ENCODE measurements at regions not wholly inside any gene's neighbourhood (a gene's known extent, or its start where the extent isn't known, plus 50 kb on each side); places are given as distances from the start of the nearest gene placed in this dataset.

DNA sequence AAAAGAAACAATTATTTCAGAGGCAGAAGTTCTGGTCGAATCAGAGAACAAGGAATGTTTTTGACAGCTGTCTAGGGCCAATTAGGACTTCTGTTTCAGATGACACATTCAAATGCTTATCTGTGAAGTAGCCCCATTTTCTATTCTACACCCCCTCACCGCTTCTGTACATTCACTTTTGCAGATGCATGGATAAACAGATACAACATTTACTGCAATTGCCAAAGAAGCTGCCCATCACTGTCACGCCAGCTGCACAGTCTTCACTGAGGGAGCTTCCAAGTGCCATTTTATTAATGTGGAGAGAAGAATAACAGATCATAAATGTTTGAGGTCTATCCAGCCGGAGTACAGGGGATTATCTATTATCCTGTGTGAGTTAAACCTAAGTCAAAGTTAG lies 426.8 kb upstream of the ARID1B start:
- no peak overlapping the region for H3K4me2 ChIP-seq
- H3F3A ChIP-seq (replicated peaks; ENCODE audit: low read depth) = no peaks in the 10 kb centered on the region
- H3K4me1 ChIP-seq (ENCODE audit: insufficient read depth) = no peaks in the 10 kb centered on the region
- H3K4me3 ChIP-seq = no peak overlapping the region
- H4K20me1 ChIP-seq (replicated peaks; ENCODE audit: insufficient read depth) = no peaks in the 10 kb centered on the region
- Mint-ChIP-seq H3K4me3 (no peak overlapping the region), H3K4me1 (no peaks in the 10 kb centered on the region), H3K27ac (no peak overlapping the region), H3K36me3 (ENCODE audit: low read depth) (no peaks in the 10 kb centered on the region), H3K27me3 (ENCODE audit: insufficient read depth, low read depth, poor library complexity) (peaks cover 3% of the 10 kb centered on the region), H3K9me3 (no peaks in the 10 kb centered on the region)
- TF ChIP-seq, protein P1, sequence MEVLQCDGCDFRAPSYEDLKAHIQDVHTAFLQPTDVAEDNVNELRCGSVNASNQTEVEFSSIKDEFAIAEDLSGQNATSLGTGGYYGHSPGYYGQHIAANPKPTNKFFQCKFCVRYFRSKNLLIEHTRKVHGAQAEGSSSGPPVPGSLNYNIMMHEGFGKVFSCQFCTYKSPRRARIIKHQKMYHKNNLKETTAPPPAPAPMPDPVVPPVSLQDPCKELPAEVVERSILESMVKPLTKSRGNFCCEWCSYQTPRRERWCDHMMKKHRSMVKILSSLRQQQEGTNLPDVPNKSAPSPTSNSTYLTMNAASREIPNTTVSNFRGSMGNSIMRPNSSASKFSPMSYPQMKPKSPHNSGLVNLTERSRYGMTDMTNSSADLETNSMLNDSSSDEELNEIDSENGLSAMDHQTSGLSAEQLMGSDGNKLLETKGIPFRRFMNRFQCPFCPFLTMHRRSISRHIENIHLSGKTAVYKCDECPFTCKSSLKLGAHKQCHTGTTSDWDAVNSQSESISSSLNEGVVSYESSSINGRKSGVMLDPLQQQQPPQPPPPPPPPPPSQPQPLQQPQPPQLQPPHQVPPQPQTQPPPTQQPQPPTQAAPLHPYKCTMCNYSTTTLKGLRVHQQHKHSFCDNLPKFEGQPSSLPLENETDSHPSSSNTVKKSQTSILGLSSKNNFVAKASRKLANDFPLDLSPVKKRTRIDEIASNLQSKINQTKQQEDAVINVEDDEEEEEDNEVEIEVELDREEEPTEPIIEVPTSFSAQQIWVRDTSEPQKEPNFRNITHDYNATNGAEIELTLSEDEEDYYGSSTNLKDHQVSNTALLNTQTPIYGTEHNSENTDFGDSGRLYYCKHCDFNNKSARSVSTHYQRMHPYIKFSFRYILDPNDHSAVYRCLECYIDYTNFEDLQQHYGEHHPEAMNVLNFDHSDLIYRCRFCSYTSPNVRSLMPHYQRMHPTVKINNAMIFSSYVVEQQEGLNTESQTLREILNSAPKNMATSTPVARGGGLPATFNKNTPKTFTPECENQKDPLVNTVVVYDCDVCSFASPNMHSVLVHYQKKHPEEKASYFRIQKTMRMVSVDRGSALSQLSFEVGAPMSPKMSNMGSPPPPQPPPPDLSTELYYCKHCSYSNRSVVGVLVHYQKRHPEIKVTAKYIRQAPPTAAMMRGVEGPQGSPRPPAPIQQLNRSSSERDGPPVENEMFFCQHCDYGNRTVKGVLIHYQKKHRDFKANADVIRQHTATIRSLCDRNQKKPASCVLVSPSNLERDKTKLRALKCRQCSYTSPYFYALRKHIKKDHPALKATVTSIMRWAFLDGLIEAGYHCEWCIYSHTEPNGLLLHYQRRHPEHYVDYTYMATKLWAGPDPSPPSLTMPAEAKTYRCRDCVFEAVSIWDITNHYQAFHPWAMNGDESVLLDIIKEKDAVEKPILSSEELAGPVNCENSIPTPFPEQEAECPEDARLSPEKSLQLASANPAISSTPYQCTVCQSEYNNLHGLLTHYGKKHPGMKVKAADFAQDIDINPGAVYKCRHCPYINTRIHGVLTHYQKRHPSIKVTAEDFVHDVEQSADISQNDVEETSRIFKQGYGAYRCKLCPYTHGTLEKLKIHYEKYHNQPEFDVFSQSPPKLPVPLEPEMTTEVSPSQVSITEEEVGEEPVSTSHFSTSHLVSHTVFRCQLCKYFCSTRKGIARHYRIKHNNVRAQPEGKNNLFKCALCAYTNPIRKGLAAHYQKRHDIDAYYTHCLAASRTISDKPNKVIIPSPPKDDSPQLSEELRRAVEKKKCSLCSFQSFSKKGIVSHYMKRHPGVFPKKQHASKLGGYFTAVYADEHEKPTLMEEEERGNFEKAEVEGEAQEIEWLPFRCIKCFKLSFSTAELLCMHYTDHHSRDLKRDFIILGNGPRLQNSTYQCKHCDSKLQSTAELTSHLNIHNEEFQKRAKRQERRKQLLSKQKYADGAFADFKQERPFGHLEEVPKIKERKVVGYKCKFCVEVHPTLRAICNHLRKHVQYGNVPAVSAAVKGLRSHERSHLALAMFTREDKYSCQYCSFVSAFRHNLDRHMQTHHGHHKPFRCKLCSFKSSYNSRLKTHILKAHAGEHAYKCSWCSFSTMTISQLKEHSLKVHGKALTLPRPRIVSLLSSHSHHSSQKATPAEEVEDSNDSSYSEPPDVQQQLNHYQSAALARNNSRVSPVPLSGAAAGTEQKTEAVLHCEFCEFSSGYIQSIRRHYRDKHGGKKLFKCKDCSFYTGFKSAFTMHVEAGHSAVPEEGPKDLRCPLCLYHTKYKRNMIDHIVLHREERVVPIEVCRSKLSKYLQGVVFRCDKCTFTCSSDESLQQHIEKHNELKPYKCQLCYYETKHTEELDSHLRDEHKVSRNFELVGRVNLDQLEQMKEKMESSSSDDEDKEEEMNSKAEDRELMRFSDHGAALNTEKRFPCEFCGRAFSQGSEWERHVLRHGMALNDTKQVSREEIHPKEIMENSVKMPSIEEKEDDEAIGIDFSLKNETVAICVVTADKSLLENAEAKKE (CRISPR knock-in tag; IDR thresholded peaks at IDR 0.05) = no peak
- TF ChIP-seq EZH2 (IDR thresholded peaks at IDR 0.05; ENCODE audit: low read depth, unreplicated experiment) (no peak), ZNF331 (CRISPR knock-in tag; IDR thresholded peaks at IDR 0.05; ENCODE audit: low read depth) (no peak), CREB1 (CRISPR knock-in tag; IDR thresholded peaks at IDR 0.05; ENCODE audit: low read depth) (no peak), NANOG (IDR thresholded peaks at IDR 0.05; ENCODE audit: borderline replicate concordance) (no peak), ZNF114 (CRISPR knock-in tag; IDR thresholded peaks at IDR 0.05) (no peak), JUNB (IDR thresholded peaks at IDR 0.05; ENCODE audit: unreplicated experiment) (no peak), STAT1 (IDR thresholded peaks at IDR 0.05; ENCODE audit: unreplicated experiment) (no peak), POLR2AphosphoS5 (IDR thresholded peaks at IDR 0.05; ENCODE audit: low read depth) (no peak), EZH2phosphoT487 (IDR thresholded peaks at IDR 0.05; ENCODE audit: unreplicated experiment) (no peak)
- TF ChIP-seq, protein P2, sequence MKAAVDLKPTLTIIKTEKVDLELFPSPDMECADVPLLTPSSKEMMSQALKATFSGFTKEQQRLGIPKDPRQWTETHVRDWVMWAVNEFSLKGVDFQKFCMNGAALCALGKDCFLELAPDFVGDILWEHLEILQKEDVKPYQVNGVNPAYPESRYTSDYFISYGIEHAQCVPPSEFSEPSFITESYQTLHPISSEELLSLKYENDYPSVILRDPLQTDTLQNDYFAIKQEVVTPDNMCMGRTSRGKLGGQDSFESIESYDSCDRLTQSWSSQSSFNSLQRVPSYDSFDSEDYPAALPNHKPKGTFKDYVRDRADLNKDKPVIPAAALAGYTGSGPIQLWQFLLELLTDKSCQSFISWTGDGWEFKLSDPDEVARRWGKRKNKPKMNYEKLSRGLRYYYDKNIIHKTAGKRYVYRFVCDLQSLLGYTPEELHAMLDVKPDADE (IDR thresholded peaks at IDR 0.05) = no peak
- TF ChIP-seq, protein P3, sequence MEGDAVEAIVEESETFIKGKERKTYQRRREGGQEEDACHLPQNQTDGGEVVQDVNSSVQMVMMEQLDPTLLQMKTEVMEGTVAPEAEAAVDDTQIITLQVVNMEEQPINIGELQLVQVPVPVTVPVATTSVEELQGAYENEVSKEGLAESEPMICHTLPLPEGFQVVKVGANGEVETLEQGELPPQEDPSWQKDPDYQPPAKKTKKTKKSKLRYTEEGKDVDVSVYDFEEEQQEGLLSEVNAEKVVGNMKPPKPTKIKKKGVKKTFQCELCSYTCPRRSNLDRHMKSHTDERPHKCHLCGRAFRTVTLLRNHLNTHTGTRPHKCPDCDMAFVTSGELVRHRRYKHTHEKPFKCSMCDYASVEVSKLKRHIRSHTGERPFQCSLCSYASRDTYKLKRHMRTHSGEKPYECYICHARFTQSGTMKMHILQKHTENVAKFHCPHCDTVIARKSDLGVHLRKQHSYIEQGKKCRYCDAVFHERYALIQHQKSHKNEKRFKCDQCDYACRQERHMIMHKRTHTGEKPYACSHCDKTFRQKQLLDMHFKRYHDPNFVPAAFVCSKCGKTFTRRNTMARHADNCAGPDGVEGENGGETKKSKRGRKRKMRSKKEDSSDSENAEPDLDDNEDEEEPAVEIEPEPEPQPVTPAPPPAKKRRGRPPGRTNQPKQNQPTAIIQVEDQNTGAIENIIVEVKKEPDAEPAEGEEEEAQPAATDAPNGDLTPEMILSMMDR (conservative IDR thresholded peaks at IDR 0.05; ENCODE audit: low read depth in 2 of 2) = no peak
- TF ChIP-seq, protein P4, sequence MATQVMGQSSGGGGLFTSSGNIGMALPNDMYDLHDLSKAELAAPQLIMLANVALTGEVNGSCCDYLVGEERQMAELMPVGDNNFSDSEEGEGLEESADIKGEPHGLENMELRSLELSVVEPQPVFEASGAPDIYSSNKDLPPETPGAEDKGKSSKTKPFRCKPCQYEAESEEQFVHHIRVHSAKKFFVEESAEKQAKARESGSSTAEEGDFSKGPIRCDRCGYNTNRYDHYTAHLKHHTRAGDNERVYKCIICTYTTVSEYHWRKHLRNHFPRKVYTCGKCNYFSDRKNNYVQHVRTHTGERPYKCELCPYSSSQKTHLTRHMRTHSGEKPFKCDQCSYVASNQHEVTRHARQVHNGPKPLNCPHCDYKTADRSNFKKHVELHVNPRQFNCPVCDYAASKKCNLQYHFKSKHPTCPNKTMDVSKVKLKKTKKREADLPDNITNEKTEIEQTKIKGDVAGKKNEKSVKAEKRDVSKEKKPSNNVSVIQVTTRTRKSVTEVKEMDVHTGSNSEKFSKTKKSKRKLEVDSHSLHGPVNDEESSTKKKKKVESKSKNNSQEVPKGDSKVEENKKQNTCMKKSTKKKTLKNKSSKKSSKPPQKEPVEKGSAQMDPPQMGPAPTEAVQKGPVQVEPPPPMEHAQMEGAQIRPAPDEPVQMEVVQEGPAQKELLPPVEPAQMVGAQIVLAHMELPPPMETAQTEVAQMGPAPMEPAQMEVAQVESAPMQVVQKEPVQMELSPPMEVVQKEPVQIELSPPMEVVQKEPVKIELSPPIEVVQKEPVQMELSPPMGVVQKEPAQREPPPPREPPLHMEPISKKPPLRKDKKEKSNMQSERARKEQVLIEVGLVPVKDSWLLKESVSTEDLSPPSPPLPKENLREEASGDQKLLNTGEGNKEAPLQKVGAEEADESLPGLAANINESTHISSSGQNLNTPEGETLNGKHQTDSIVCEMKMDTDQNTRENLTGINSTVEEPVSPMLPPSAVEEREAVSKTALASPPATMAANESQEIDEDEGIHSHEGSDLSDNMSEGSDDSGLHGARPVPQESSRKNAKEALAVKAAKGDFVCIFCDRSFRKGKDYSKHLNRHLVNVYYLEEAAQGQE (IDR thresholded peaks at IDR 0.05; ENCODE audit: unreplicated experiment) = no peak
- ATAC-seq = no peak
- H3K79me2 ChIP-seq (replicated peaks; ENCODE audit: insufficient read depth) = no peaks in the 10 kb centered on the region
- H3K36me3 ChIP-seq (ENCODE audit: insufficient read depth) = no peaks in the 10 kb centered on the region
- DNase-seq (ENCODE audit: low spot score) = no peak
- no peaks in the 10 kb centered on the region for H3K9me2 ChIP-seq (ENCODE audit: insufficient read depth)
- H3K27me3 ChIP-seq (ENCODE audit: insufficient read depth) = no peaks in the 10 kb centered on the region
- no peak overlapping the region for H3K27ac ChIP-seq (ENCODE audit: low read depth)
- H2AFZ ChIP-seq = no peak overlapping the region

All from GM23338 (cell line).